ENCODE measurements at regions not wholly inside any gene's neighbourhood (a gene's known extent, or its start where the extent isn't known, plus 50 kb on each side); places are given as distances from the start of the nearest gene placed in this dataset.

DNA sequence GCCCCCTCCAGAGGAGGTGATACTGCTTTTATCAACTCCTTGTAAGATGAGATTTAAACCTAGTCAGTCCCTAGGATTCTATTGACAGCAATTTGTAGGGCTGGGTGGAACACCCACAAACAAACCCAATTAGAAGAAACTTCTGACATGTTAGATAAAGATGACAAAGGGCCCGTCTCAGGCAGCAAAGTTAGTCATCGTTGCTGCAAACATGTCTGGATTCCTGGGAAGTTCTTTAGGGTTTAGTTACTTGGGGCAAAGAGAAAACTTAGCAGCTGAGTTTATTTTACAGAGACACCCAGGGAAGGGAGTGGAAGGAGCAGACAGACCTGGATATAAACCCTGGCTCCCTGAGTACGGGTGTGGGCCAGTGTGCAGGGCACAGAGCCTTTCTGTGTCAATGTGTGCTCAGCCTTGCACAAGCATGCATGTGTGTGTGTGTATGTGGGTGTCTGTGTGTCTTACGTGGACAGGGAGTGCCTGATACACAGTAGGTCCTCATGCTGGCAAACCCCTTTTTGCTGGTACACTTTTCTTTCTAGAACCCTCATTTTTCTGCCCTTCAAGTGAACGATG, 130.0 kb upstream of the STX18 start:
- TF ChIP-seq SUZ12 (IDR thresholded peaks at IDR 0.05; ENCODE audit: extremely low read depth, insufficient read depth, insufficient read length) = no peak
- no peak for TF ChIP-seq YY1 (IDR thresholded peaks at IDR 0.05; ENCODE audit: insufficient read depth, insufficient read length)
- no peak for TF ChIP-seq ZNF274 (IDR thresholded peaks at IDR 0.05; ENCODE audit: low read depth, low read length)
